ENCODE measurements at regions not wholly inside any gene's neighbourhood (a gene's known extent, or its start where the extent isn't known, plus 50 kb on each side); places are given as distances from the start of the nearest gene placed in this dataset.
"Not testable (repeated sequence)": the region's sequence is repeated elsewhere in the genome, so short reads cannot be mapped to it uniquely, and the experiment has no call there.

DNA sequence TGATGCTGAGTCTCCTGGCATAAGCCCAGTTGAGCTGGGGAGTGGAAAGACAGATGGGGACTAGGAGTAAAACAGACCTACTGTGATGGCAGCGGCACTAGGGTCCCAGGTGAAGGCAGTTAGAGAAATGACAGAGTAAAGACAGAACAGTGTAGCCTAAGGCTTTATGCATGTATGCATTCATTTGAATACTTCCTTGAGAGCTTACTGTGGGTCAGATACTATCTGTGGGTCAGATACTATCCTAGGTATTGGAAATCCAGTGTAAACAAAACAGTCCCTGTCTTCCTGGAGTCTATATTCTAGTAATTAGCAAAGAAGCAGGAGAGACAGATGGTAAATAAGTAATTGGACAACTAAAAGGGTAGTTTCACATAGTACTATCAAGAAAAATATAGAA lies 73.7 kb upstream of the LRCH1 start:
- no peak for DNase-seq (ENCODE audit: low spot score)
- no peak for TF ChIP-seq CTCF (IDR thresholded peaks at IDR 0.05)
- no peak overlapping the region for H3K27ac ChIP-seq
- no peak overlapping the region for H3K4me3 ChIP-seq

DNA sequence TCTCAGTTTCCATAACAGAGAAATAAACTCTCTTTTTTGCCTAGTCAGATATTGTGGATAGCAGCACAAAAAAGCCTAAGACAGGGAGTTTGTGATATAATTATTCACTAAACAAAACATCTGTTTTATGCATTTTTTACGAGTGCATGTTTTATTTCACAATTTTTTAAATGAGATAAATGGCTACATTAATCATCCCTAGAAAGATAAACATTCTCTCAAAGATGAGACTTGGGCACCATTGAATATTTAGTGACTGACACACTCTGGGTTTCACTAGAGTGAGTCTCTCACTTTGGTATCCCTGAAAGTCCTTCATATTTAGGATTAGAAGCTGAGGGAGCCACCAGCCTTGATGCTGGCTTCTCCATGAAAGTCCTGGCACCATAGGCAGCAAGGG lies 74.3 kb upstream of the LRCH1 start:
- no peak overlapping the region for H3K4me3 ChIP-seq
- no peak for TF ChIP-seq CTCF (IDR thresholded peaks at IDR 0.05)
- no peak overlapping the region for H3K27ac ChIP-seq
- DNase-seq (ENCODE audit: low spot score), result no peak

- H3K27ac ChIP-seq, result no peak overlapping the region
- H3K4me3 ChIP-seq, result no peak overlapping the region
- no peak for DNase-seq (ENCODE audit: low spot score)
- no peak for TF ChIP-seq CTCF (IDR thresholded peaks at IDR 0.05)
These were observed 76.8 kb upstream of the LRCH1 start for GRCh38 chr13:46476174-46476573.

DNA sequence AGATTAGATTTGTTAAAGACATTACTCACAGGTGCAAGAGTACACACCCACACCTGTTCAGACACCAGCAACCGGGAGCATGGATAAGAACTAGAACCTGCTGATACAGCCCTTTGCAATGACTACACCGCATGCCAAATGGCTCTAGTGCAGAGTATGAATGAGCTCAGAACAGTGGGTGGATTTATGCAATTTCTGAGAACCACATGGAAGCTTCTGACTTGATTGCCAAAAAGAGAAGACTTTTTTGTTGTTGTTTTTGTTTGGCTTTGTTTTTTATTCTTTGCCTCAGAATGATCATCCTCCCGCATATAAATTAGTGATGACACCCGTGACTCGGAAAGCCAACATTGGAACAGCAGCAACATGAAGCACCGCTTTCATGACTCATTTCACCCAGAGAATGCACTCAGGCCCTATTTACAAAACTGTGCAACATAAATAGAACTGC lies 77.4 kb upstream of the LRCH1 start:
- TF ChIP-seq CTCF (IDR thresholded peaks at IDR 0.05), result no peak
- no peak for DNase-seq (ENCODE audit: low spot score)
- H3K27ac ChIP-seq, result no peak overlapping the region
- H3K4me3 ChIP-seq, result no peak overlapping the region

DNA sequence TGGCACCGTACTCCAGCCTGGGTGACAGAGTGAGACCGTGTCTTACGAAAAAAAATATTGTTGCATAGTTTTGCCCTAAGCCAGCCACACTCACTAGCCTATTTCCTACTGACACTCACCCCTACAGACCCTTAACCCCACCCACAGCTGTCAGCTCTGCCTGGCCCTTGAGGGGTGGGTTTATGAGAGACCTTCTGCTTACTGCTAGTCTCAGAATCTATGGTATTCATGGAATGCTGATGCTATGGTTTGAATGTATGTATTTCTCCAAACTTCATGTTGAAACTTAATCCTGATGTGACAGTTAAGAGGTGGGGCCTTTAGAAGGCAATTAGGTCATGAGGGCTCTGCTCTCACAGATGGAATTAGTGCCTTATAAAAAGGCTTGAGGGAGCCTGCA lies 79.2 kb upstream of the LRCH1 start:
- Histone ChIP-seq H3K4me3 (no peak overlapping the region), H3K27ac (no peak overlapping the region)
- no peak for TF ChIP-seq CTCF (IDR thresholded peaks at IDR 0.05)
- no peak for DNase-seq (ENCODE audit: low spot score)

GRCh38 chr13:46472384-46472783 lies 80.6 kb upstream of the LRCH1 start:
- DNase-seq (ENCODE audit: low spot score), result no peak
- H3K27ac ChIP-seq, result no peak overlapping the region
- H3K4me3 ChIP-seq, result no peak overlapping the region
- no peak for TF ChIP-seq CTCF (IDR thresholded peaks at IDR 0.05)

DNA sequence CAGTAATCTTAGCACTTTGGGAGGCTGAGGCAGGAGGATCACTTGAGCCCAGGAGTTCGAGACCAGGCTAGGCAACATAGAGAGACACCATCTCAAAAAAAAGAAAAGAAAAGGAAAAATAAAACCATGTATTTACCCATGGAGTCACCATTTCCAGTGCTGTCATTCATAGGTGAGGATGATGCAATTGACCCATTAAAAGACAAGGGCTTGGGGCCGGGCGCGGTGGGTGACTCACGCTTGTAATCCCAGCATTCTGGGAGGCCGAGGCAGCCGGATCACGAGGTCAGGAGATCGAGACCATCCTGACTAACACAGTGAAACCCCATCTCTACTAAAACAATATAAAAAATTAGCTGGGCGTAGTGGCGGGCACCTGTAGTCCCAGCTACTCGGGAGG lies 82.6 kb upstream of the RUBCNL start:
- not testable (repeated sequence) for DNase-seq (ENCODE audit: low spot score); H3K4me3 ChIP-seq; H3K27ac ChIP-seq

All from coronary artery (tissue), 2 donors.